Liver (tissue), 3 donors: ENCODE measurements at regions not wholly inside any gene's neighbourhood (a gene's known extent, or its start where the extent isn't known, plus 50 kb on each side); places are given as distances from the start of the nearest gene placed in this dataset.

Experiments used
- EGR1 ChIP-seq, 2 donors: IDR thresholded peaks; 2 replicates each; pipeline ENCODE4 v1.6.1; 2016 to 2018; ENCODE audit warnings: antibody characterized with exemption in 2 of 2, low read depth in 2 of 2
- FOXA1 ChIP-seq: IDR thresholded peaks from 2 replicates; pipeline ENCODE4 v1.6.1; 2016; ENCODE audit warnings: antibody characterized with exemption
- GABPA ChIP-seq, 2 donors: IDR thresholded peaks in 1 of 2; conservative IDR thresholded peaks in 1 of 2; 2 replicates each; pipeline ENCODE4 v1.6.1; 2016; ENCODE audit warnings: antibody characterized with exemption in 2 of 2, mild to moderate bottlenecking in 1 of 2, moderate library complexity in 1 of 2
- JUND ChIP-seq, 2 donors: IDR thresholded peaks; 2 replicates each; pipeline ENCODE4 v1.6.1; 2016; ENCODE audit warnings: antibody characterized with exemption in 2 of 2
- NR2F2 ChIP-seq: IDR thresholded peaks from 2 replicates; pipeline ENCODE4 v1.6.1; 2016; ENCODE audit warnings: antibody characterized with exemption
- REST ChIP-seq: IDR thresholded peaks from 2 replicates; pipeline ENCODE4 v1.6.1; 2016; ENCODE audit warnings: antibody characterized with exemption, mild to moderate bottlenecking
- RXRA ChIP-seq, 2 donors: IDR thresholded peaks; 2 replicates each; pipeline ENCODE4 v1.6.1; 2017 to 2018; ENCODE audit warnings: antibody characterized with exemption in 2 of 2, mild to moderate bottlenecking in 1 of 2
- SP1 ChIP-seq: IDR thresholded peaks from 2 replicates; pipeline ENCODE4 v1.6.1; 2018; ENCODE audit warnings: antibody characterized with exemption, mild to moderate bottlenecking
- TAF1 ChIP-seq: conservative IDR thresholded peaks from 2 replicates; pipeline ENCODE4 v1.6.1; 2016; ENCODE audit warnings: antibody characterized with exemption, mild to moderate bottlenecking
- YY1 ChIP-seq: IDR thresholded peaks from 2 replicates; pipeline ENCODE4 v1.6.1; 2016; ENCODE audit warnings: antibody characterized with exemption, mild to moderate bottlenecking
- ZBTB33 ChIP-seq: IDR thresholded peaks from 2 replicates; pipeline ENCODE4 v1.6.1; 2016; ENCODE audit warnings: antibody characterized with exemption
- TF ChIP-seq, protein P1 (sequence below): fragments of 150-350 bp; IDR thresholded peaks from 2 replicates; pipeline ENCODE4 v1.5.1; 2017; ENCODE audit warnings: improper control_type of control experiment, low read depth, low read length; ENCODE audit not compliant: missing input control
- donor health status: healthy.
- donor health status: healthy.

DNA sequence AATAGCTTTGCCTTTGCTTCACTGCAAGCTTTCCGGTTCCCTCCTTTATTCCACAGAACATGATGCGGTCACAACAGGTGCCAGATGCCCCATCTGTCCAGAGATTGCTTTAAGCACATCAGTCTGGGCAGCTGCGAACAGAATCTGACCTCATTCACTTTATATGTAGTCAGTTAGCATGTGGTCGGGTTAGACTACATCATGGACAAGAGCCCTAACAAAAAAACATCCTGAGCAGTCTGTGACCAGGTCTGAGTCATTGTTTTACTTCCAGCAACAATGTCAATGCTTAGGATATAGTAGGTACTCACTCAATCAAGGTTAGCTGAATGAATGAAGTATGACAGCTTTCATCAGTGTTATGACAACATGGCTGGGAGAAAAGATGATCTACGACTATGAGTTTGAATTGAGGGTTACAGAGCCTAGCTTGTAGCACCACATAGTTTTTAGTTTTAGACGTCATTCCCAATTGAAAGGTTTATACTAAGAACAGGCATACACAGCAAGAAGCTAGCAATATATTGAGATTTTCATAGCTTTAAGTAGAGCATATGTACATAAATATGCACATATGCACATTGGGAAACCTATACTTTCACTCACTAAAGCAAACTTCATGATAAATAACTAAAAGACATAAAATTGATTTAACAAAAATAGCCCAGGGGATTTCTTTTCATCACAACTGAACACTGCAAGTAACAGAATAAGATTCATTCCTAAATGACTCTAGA lies 64.2 kb upstream of the TMCC3 start:
- TF ChIP-seq, protein P1, sequence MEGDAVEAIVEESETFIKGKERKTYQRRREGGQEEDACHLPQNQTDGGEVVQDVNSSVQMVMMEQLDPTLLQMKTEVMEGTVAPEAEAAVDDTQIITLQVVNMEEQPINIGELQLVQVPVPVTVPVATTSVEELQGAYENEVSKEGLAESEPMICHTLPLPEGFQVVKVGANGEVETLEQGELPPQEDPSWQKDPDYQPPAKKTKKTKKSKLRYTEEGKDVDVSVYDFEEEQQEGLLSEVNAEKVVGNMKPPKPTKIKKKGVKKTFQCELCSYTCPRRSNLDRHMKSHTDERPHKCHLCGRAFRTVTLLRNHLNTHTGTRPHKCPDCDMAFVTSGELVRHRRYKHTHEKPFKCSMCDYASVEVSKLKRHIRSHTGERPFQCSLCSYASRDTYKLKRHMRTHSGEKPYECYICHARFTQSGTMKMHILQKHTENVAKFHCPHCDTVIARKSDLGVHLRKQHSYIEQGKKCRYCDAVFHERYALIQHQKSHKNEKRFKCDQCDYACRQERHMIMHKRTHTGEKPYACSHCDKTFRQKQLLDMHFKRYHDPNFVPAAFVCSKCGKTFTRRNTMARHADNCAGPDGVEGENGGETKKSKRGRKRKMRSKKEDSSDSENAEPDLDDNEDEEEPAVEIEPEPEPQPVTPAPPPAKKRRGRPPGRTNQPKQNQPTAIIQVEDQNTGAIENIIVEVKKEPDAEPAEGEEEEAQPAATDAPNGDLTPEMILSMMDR: no peak
- TF ChIP-seq GABPA (IDR thresholded peaks at IDR 0.05 in 1 of 2, conservative IDR thresholded peaks at IDR 0.05 in 1 of 2) (no peak), REST (no peak), RXRA (IDR thresholded peaks at IDR 0.05) (no peak), JUND (IDR thresholded peaks at IDR 0.05) (no peak), ZBTB33 (no peak), TAF1 (no peak), EGR1 (IDR thresholded peaks at IDR 0.05; ENCODE audit: low read depth in 2 of 2) (no peak), NR2F2 (no peak), YY1 (no peak), FOXA1 (no peak), SP1 (no peak)
